ENCODE measurements at regions not wholly inside any gene's neighbourhood (a gene's known extent, or its start where the extent isn't known, plus 50 kb on each side); places are given as distances from the start of the nearest gene placed in this dataset.

- TF ChIP-seq POLR2A (IDR thresholded peaks at IDR 0.05): no peak
- TF ChIP-seq CTCF (IDR thresholded peaks at IDR 0.05): no peak
- WGBS, 2 donors: 95 to 98% methylated on average over 4 of the region's 4 CpGs
- intact Hi-C loops (cut with DNase I): no loop called here
- Histone ChIP-seq H3K4me3 (replicated peaks in 1 of 3) (no peak overlapping the region), H3K4me1 (peaks cover 8 to 11% of the 10 kb centered on the region in 2 donors), H3K27ac (no peak overlapping the region), H3K27me3 (no peaks in the 10 kb centered on the region), H3K36me3 (no peaks in the 10 kb centered on the region), H3K9me3 (no peaks in the 10 kb centered on the region)
- DNase-seq: no peak
Observed at GRCh38 chr3:164458986-164459385, 619.3 kb downstream of the SI start.

GRCh38 chr3:164453714-164454113 is 624.6 kb downstream of the SI start:
- WGBS, 2 donors: 52 to 72% methylated on average over 1 of the region's 1 CpG
- peaks cover 12 to 28% of the 10 kb centered on the region in 2 donors for H3K4me1 ChIP-seq
- intact Hi-C loops (cut with DNase I): no loop called here
- no peak overlapping the region for H3K4me3 ChIP-seq (replicated peaks in 1 of 3)
- H3K9me3 ChIP-seq: no peaks in the 10 kb centered on the region
- peak overlapping the region; percentile 87 to 94 (median 92) for H3K27ac ChIP-seq
- no peaks in the 10 kb centered on the region for H3K27me3 ChIP-seq
- no peak for TF ChIP-seq POLR2A (IDR thresholded peaks at IDR 0.05)
- no peak for TF ChIP-seq CTCF (IDR thresholded peaks at IDR 0.05)
- no peaks in the 10 kb centered on the region for H3K36me3 ChIP-seq
- no peak for DNase-seq

- H3K4me1 ChIP-seq: peaks cover 12 to 28% of the 10 kb centered on the region in 2 donors
- no peaks in the 10 kb centered on the region for H3K36me3 ChIP-seq
- no peak for TF ChIP-seq CTCF (IDR thresholded peaks at IDR 0.05)
- TF ChIP-seq POLR2A (IDR thresholded peaks at IDR 0.05): peak in 1 of 2 donors; percentile 83
- peak; percentile 39 to 47 for DNase-seq
- no peak overlapping the region for H3K4me3 ChIP-seq (replicated peaks in 1 of 3)
- peak overlapping the region; percentile 87 to 94 (median 92) for H3K27ac ChIP-seq
- WGBS, 2 donors: 26 to 41% methylated on average over 1 of the region's 1 CpG
- H3K9me3 ChIP-seq: no peaks in the 10 kb centered on the region
- no peaks in the 10 kb centered on the region for H3K27me3 ChIP-seq
- intact Hi-C loops (cut with DNase I): no loop called here
Observed at GRCh38 chr3:164452707-164453106, 625.6 kb downstream of the SI start.

GRCh38 chr3:164451072-164451910 is 627.0 kb downstream of the SI start:
- H3K4me3 ChIP-seq (replicated peaks in 1 of 3): peak overlapping the region in 1 of 3 donors; percentile 22
- H3K27ac ChIP-seq: peak overlapping the region; percentile 87 to 94 (median 92)
- intact Hi-C loops (cut with DNase I): no loop called here
- peak in 1 of 2 donors; percentile 66 for TF ChIP-seq POLR2A (IDR thresholded peaks at IDR 0.05)
- TF ChIP-seq CTCF (IDR thresholded peaks at IDR 0.05): peak in 2 of 6 experiments; percentile 6 to 25
- no peaks in the 10 kb centered on the region for H3K36me3 ChIP-seq
- DNase-seq: peak; percentile 63 to 68
- no peaks in the 10 kb centered on the region for H3K27me3 ChIP-seq
- H3K4me1 ChIP-seq: peaks cover 12 to 28% of the 10 kb centered on the region in 2 donors
- 42 to 44% methylated on average over 4 to 5 of the region's 5 CpGs for WGBS, 2 donors
- H3K9me3 ChIP-seq: no peaks in the 10 kb centered on the region

- no peak for TF ChIP-seq POLR2A (IDR thresholded peaks at IDR 0.05)
- TF ChIP-seq CTCF (IDR thresholded peaks at IDR 0.05): no peak
- Histone ChIP-seq H3K36me3 (no peaks in the 10 kb centered on the region), H3K27ac (peak overlapping the region; percentile 87 to 94 (median 92)), H3K27me3 (no peaks in the 10 kb centered on the region), H3K9me3 (no peaks in the 10 kb centered on the region), H3K4me3 (replicated peaks in 1 of 3) (no peak overlapping the region), H3K4me1 (peaks cover 12 to 28% of the 10 kb centered on the region in 2 donors)
- DNase-seq: peak; percentile 12 to 13
- WGBS, 2 donors: 38 to 51% methylated on average over 4 of the region's 4 CpGs
- intact Hi-C loops (cut with DNase I): no loop called here
Observed at GRCh38 chr3:164450276-164450905, 627.9 kb downstream of the SI start.
